ENCODE measurements at regions not wholly inside any gene's neighbourhood (a gene's known extent, or its start where the extent isn't known, plus 50 kb on each side); places are given as distances from the start of the nearest gene placed in this dataset.
A peak's percentile ranks its signal among the peaks of the same experiment; 100 is the strongest.

DNA sequence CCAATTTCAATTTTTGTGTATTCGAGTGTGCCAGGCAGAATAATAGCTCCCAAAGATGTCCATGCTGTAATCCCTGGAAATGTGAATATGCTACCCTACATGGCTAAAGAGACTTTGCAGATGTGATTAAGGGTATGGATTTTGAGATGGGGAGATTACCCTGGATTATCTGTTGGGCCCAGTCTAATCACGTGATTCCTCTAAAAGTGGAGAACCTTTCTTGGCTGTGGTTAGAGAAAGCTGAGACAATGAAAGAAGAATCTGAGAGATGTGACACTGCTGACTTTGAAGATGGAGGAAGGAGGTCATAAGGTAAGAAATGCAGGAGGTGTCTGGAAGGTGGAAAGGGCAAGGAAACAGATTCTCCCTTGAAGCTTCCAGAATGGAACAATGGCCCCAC is 503.5 kb upstream of the PITX2 start:
- TF ChIP-seq, protein P1, sequence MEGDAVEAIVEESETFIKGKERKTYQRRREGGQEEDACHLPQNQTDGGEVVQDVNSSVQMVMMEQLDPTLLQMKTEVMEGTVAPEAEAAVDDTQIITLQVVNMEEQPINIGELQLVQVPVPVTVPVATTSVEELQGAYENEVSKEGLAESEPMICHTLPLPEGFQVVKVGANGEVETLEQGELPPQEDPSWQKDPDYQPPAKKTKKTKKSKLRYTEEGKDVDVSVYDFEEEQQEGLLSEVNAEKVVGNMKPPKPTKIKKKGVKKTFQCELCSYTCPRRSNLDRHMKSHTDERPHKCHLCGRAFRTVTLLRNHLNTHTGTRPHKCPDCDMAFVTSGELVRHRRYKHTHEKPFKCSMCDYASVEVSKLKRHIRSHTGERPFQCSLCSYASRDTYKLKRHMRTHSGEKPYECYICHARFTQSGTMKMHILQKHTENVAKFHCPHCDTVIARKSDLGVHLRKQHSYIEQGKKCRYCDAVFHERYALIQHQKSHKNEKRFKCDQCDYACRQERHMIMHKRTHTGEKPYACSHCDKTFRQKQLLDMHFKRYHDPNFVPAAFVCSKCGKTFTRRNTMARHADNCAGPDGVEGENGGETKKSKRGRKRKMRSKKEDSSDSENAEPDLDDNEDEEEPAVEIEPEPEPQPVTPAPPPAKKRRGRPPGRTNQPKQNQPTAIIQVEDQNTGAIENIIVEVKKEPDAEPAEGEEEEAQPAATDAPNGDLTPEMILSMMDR (IDR thresholded peaks at IDR 0.05), result no peak
- intact Hi-C loops (cut with DNase I), result no loop called here
- DNase-seq (ENCODE audit: low spot score in 2 of 2), result no peak

DNA sequence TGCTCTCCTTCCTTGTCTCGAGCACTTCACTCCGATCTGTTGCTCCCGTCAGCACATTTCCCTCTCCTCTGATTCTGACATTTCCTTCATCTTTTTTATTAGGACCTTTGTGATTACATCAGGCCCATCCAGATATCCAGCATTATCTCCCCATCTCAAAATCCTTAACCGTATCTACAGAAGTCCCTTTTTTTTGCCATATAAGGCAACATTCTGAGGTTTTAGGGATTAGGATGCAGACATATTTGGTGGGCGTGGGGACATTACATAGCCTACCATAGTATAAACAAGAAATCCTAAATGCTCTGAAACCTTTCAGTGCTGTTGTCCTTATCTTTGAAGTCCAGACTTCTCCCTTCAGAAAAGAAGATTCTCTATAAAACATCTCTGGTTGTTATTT is 505.0 kb upstream of the PITX2 start:
- Histone ChIP-seq H3K27me3 (no peaks in the 10 kb centered on the region), H3K4me1 (no peaks in the 10 kb centered on the region), H3K9me3 (no peaks in the 10 kb centered on the region), H3K4me3 (no peak overlapping the region), H3K36me3 (no peaks in the 10 kb centered on the region), H3K27ac (no peak overlapping the region)
- intact Hi-C loops (cut with DNase I), result no loop called here
- TF ChIP-seq, protein P1 (IDR thresholded peaks at IDR 0.05), result no peak
- DNase-seq (ENCODE audit: low spot score in 2 of 2), result no peak

More for the DNA sequence above, 503.5 kb upstream of the PITX2 start:
- Histone ChIP-seq H3K9me3 (no peaks in the 10 kb centered on the region), H3K36me3 (no peaks in the 10 kb centered on the region), H3K4me1 (no peaks in the 10 kb centered on the region), H3K4me3 (no peak overlapping the region), H3K27ac (no peak overlapping the region), H3K27me3 (no peaks in the 10 kb centered on the region)

GRCh38 chr4:111128327-111128726 is 505.4 kb upstream of the PITX2 start:
- Histone ChIP-seq H3K4me3 (no peak overlapping the region), H3K9me3 (no peaks in the 10 kb centered on the region), H3K27me3 (no peaks in the 10 kb centered on the region), H3K27ac (no peak overlapping the region), H3K36me3 (no peaks in the 10 kb centered on the region), H3K4me1 (no peaks in the 10 kb centered on the region)
- intact Hi-C loops (cut with DNase I), result no loop called here
- TF ChIP-seq, protein P1 (IDR thresholded peaks at IDR 0.05), result no peak
- no peak for DNase-seq (ENCODE audit: low spot score in 2 of 2)

DNA sequence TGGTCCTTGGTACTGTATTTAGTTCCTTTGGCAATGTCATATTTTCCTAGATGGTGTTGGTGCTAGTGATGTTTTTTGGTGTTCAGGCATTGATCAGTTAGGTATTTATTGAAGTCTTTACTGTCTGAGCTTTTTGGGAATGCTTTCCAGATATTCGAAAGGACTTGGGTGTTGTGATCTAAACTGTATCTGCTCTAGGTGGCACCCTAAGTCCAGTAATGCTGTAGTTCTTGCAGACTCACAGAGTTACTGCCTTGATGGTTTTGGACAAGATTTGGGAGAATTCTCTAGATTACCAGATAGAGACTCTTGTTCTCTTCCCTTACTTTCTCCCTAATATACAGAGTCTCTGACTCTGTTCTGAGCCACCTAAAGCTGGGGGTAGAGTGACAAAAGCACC is 513.6 kb upstream of the PITX2 start:
- no peaks in the 10 kb centered on the region for H3K4me1 ChIP-seq
- H3K4me3 ChIP-seq, result no peak overlapping the region
- intact Hi-C loops (cut with DNase I), result no loop called here
- H3K27ac ChIP-seq, result no peak overlapping the region
- H3K27me3 ChIP-seq, result no peaks in the 10 kb centered on the region
- no peaks in the 10 kb centered on the region for H3K36me3 ChIP-seq
- DNase-seq (ENCODE audit: low spot score in 2 of 2), result no peak
- TF ChIP-seq, protein P1 (IDR thresholded peaks at IDR 0.05), result peak in 2 of 3 experiments; percentile 7 to 16
- H3K9me3 ChIP-seq, result no peaks in the 10 kb centered on the region

GRCh38 chr4:111136967-111137366 is 514.1 kb upstream of the PITX2 start:
- H3K36me3 ChIP-seq, result no peaks in the 10 kb centered on the region
- TF ChIP-seq, protein P1 (IDR thresholded peaks at IDR 0.05), result no peak
- intact Hi-C loops (cut with DNase I), result no loop called here
- H3K27ac ChIP-seq, result no peak overlapping the region
- H3K4me1 ChIP-seq, result no peaks in the 10 kb centered on the region
- no peak for DNase-seq (ENCODE audit: low spot score in 2 of 2)
- H3K27me3 ChIP-seq, result no peaks in the 10 kb centered on the region
- no peak overlapping the region for H3K4me3 ChIP-seq
- H3K9me3 ChIP-seq, result no peaks in the 10 kb centered on the region

- Histone ChIP-seq H3K27me3 (no peaks in the 10 kb centered on the region), H3K9me3 (no peaks in the 10 kb centered on the region), H3K4me3 (no peak overlapping the region), H3K27ac (no peak overlapping the region), H3K36me3 (no peaks in the 10 kb centered on the region), H3K4me1 (no peaks in the 10 kb centered on the region)
- TF ChIP-seq, protein P1 (IDR thresholded peaks at IDR 0.05), result no peak
- DNase-seq (ENCODE audit: low spot score in 2 of 2), result no peak
- intact Hi-C loops (cut with DNase I), result no loop called here
Measured at GRCh38 chr4:111143510-111143909, 520.6 kb upstream of the PITX2 start.
